ENCODE measurements at regions not wholly inside any gene's neighbourhood (a gene's known extent, or its start where the extent isn't known, plus 50 kb on each side); places are given as distances from the start of the nearest gene placed in this dataset.

GRCh38 chr16:86836503-86837129, 258.3 kb downstream of the FOXL1 start:
- CTCF ChIA-PET: interaction anchor here (1.2 kb wide), 1 partner anchor 274 kb away, joined by 4 read pairs; no protein-coding TSS in a partner anchor
- ATAC-seq (no peak), DNase-seq (ENCODE audit: low read depth, low spot score) (no peak), FAIRE-seq (no peak)
- no TSS peak for BruUV-seq (replicated peaks)
- RAD21 ChIA-PET (ENCODE audit: unreplicated experiment): no interaction called here
- Histone ChIP-seq H4K20me1 (ENCODE audit: control insufficient read depth, insufficient read depth) (no peaks in the 10 kb centered on the region), H3K36me3 (ENCODE audit: control insufficient read depth in 2 of 2, insufficient read depth in 2 of 2, low read length in 1 of 2) (no peaks in the 10 kb centered on the region), H3K79me2 (ENCODE audit: control insufficient read depth, insufficient read depth, low read length) (no peaks in the 10 kb centered on the region), H2AFZ (ENCODE audit: control insufficient read depth, low read depth, low read length) (no peak overlapping the region), H3K4me1 (ENCODE audit: control insufficient read depth, insufficient read depth, low read length) (no peaks in the 10 kb centered on the region), H3K9me3 (replicated peaks; ENCODE audit: control insufficient read depth, insufficient read depth, low read length) (no peaks in the 10 kb centered on the region), H3K4me2 (ENCODE audit: control insufficient read depth, insufficient read depth) (no peak overlapping the region), H3K27me3 (replicated peaks in 1 of 2; ENCODE audit: control insufficient read depth in 2 of 2, insufficient read depth in 2 of 2, low read length in 1 of 2) (no peaks in the 10 kb centered on the region), H3K27ac (ENCODE audit: control insufficient read depth, insufficient read depth) (no peak overlapping the region), H3K9ac (ENCODE audit: control insufficient read depth, insufficient read depth, low read length) (no peak overlapping the region), H3K4me3 (no peak overlapping the region)
- 59% methylated on average over 6 of the region's 11 CpGs for WGBS (ENCODE audit: insufficient coverage, insufficient replicate concordance, low lambda C conversion rate, missing lambda C conversion rate)
- intact Hi-C loops (cut with micrococcal nuclease; ENCODE audit: unreplicated experiment) (no loop called here), in situ Hi-C loops (cut with MboI) (no loop called here)
- TF ChIP-seq SREBF2 (IDR thresholded peaks at IDR 0.05; ENCODE audit: low read length) (no peak), POLR2AphosphoS5 (IDR thresholded peaks at IDR 0.05; ENCODE audit: low read length) (no peak), NR2C1 (IDR thresholded peaks at IDR 0.05) (no peak), EZH2 (IDR thresholded peaks at IDR 0.05; ENCODE audit: borderline replicate concordance, control insufficient read depth, low read depth, low read length) (no peak), RAD21 (IDR thresholded peaks at IDR 0.05; ENCODE audit: insufficient read depth, low read depth, low read length) (no peak), ASH2L (IDR thresholded peaks at IDR 0.05; ENCODE audit: borderline replicate concordance, low read depth) (no peak), TCF7 (IDR thresholded peaks at IDR 0.05; ENCODE audit: borderline replicate concordance) (no peak), IKZF1 (conservative IDR thresholded peaks at IDR 0.05) (no peak)
- TF ChIP-seq, protein P1, sequence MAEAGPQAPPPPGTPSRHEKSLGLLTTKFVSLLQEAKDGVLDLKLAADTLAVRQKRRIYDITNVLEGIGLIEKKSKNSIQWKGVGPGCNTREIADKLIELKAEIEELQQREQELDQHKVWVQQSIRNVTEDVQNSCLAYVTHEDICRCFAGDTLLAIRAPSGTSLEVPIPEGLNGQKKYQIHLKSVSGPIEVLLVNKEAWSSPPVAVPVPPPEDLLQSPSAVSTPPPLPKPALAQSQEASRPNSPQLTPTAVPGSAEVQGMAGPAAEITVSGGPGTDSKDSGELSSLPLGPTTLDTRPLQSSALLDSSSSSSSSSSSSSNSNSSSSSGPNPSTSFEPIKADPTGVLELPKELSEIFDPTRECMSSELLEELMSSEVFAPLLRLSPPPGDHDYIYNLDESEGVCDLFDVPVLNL (IDR thresholded peaks at IDR 0.05; ENCODE audit: low read depth, low read length): no peak
- POLR2A ChIA-PET: no interaction called here
- SMC1A ChIA-PET (ENCODE audit: uncharacterized antibody, unreplicated experiment): no interaction called here
